ENCODE measurements at regions not wholly inside any gene's neighbourhood (a gene's known extent, or its start where the extent isn't known, plus 50 kb on each side); places are given as distances from the start of the nearest gene placed in this dataset.

- TF ChIP-seq, protein P1, sequence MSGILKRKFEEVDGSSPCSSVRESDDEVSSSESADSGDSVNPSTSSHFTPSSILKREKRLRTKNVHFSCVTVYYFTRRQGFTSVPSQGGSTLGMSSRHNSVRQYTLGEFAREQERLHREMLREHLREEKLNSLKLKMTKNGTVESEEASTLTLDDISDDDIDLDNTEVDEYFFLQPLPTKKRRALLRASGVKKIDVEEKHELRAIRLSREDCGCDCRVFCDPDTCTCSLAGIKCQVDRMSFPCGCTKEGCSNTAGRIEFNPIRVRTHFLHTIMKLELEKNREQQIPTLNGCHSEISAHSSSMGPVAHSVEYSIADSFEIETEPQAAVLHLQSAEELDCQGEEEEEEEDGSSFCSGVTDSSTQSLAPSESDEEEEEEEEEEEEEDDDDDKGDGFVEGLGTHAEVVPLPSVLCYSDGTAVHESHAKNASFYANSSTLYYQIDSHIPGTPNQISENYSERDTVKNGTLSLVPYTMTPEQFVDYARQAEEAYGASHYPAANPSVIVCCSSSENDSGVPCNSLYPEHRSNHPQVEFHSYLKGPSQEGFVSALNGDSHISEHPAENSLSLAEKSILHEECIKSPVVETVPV (CRISPR knock-in tag; IDR thresholded peaks at IDR 0.05): no peak
- no peak for TF ChIP-seq TSHZ2 (CRISPR knock-in tag; IDR thresholded peaks at IDR 0.05)
- no peak for ATAC-seq
Observed at GRCh38 chr1:216919060-216919970, 196.1 kb upstream of the ESRRG start.

- TF ChIP-seq ARNTL (CRISPR knock-in tag; IDR thresholded peaks at IDR 0.05; ENCODE audit: borderline replicate concordance, low read depth): no peak
- TF ChIP-seq ZNF565 (CRISPR knock-in tag; conservative IDR thresholded peaks at IDR 0.05; ENCODE audit: low read depth): no peak
- TF ChIP-seq, protein P1 (CRISPR knock-in tag; IDR thresholded peaks at IDR 0.05): no peak
- TF ChIP-seq RARB (CRISPR knock-in tag; IDR thresholded peaks at IDR 0.05): no peak
- no peak for TF ChIP-seq TOX (CRISPR knock-in tag; IDR thresholded peaks at IDR 0.05; ENCODE audit: borderline replicate concordance)
- TF ChIP-seq ZNF8 (CRISPR knock-in tag; IDR thresholded peaks at IDR 0.05): no peak
- no peak for ATAC-seq
Observed at GRCh38 chr1:216916890-216917438, 193.7 kb upstream of the ESRRG start.

DNA sequence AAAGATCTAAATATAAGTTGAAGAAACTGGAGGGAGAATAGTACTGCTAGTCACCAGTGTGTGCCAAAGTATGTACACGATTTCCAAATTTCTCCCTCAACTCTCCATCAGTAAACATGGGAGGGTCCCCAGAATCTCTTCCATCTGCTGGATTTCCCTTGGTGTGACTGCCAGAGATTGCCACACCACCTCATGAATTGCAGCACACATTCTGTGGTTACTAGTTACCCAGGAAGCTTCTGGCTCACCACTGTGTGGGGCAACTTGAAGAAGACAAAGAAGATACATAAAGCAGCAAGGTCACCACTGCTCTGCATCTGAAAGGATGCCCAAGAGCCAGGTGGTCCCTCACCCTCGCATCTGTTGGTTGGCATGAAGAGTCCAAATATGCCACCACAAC, 191.7 kb upstream of the ESRRG start:
- ATAC-seq: no peak
- TF ChIP-seq ARNTL (CRISPR knock-in tag; IDR thresholded peaks at IDR 0.05; ENCODE audit: borderline replicate concordance, low read depth) (no peak), ZC3H10 (CRISPR knock-in tag; IDR thresholded peaks at IDR 0.05) (no peak), TOX (CRISPR knock-in tag; IDR thresholded peaks at IDR 0.05; ENCODE audit: borderline replicate concordance) (no peak), ZNF8 (CRISPR knock-in tag; IDR thresholded peaks at IDR 0.05) (no peak), ZNF565 (CRISPR knock-in tag; conservative IDR thresholded peaks at IDR 0.05; ENCODE audit: low read depth) (no peak), ZFP30 (CRISPR knock-in tag; IDR thresholded peaks at IDR 0.05) (no peak), BACH2 (CRISPR knock-in tag; IDR thresholded peaks at IDR 0.05; ENCODE audit: borderline replicate concordance) (no peak), OSR1 (CRISPR knock-in tag; IDR thresholded peaks at IDR 0.05) (no peak), PPARA (CRISPR knock-in tag; IDR thresholded peaks at IDR 0.05; ENCODE audit: borderline replicate concordance) (no peak), ZNF70 (CRISPR knock-in tag; IDR thresholded peaks at IDR 0.05) (no peak), TSHZ2 (CRISPR knock-in tag; IDR thresholded peaks at IDR 0.05) (no peak), ZFP3 (CRISPR knock-in tag; IDR thresholded peaks at IDR 0.05) (no peak), CSDC2 (CRISPR knock-in tag; IDR thresholded peaks at IDR 0.05) (no peak)
- TF ChIP-seq, protein P2, sequence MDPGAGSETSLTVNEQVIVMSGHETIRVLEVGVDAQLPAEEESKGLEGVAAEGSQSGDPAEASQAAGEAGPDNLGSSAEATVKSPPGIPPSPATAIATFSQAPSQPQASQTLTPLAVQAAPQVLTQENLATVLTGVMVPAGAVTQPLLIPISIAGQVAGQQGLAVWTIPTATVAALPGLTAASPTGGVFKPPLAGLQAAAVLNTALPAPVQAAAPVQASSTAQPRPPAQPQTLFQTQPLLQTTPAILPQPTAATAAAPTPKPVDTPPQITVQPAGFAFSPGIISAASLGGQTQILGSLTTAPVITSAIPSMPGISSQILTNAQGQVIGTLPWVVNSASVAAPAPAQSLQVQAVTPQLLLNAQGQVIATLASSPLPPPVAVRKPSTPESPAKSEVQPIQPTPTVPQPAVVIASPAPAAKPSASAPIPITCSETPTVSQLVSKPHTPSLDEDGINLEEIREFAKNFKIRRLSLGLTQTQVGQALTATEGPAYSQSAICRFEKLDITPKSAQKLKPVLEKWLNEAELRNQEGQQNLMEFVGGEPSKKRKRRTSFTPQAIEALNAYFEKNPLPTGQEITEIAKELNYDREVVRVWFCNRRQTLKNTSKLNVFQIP (CRISPR knock-in tag; IDR thresholded peaks at IDR 0.05; ENCODE audit: borderline replicate concordance, low read depth): no peak
- TF ChIP-seq, protein P3, sequence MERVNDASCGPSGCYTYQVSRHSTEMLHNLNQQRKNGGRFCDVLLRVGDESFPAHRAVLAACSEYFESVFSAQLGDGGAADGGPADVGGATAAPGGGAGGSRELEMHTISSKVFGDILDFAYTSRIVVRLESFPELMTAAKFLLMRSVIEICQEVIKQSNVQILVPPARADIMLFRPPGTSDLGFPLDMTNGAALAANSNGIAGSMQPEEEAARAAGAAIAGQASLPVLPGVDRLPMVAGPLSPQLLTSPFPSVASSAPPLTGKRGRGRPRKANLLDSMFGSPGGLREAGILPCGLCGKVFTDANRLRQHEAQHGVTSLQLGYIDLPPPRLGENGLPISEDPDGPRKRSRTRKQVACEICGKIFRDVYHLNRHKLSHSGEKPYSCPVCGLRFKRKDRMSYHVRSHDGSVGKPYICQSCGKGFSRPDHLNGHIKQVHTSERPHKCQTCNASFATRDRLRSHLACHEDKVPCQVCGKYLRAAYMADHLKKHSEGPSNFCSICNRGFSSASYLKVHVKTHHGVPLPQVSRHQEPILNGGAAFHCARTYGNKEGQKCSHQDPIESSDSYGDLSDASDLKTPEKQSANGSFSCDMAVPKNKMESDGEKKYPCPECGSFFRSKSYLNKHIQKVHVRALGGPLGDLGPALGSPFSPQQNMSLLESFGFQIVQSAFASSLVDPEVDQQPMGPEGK (CRISPR knock-in tag; IDR thresholded peaks at IDR 0.05; ENCODE audit: borderline replicate concordance): no peak
- TF ChIP-seq, protein P1 (CRISPR knock-in tag; IDR thresholded peaks at IDR 0.05): no peak

Data from SK-N-SH treated with all-trans-retinoic acid at 6 μM for 48 hours (cell line).